ENCODE measurements at regions not wholly inside any gene's neighbourhood (a gene's known extent, or its start where the extent isn't known, plus 50 kb on each side); places are given as distances from the start of the nearest gene placed in this dataset.

- H2AFZ ChIP-seq (ENCODE audit: low read depth, low read length): no peak overlapping the region
- Mint-ChIP-seq H3K4me1 (ENCODE audit: low read depth, unreplicated experiment) (no peaks in the 10 kb centered on the region), H3K27me3 (ENCODE audit: low read depth, unreplicated experiment) (no peaks in the 10 kb centered on the region), H3K4me3 (ENCODE audit: unreplicated experiment) (no peak overlapping the region), H3K36me3 (ENCODE audit: low read depth, unreplicated experiment) (no peaks in the 10 kb centered on the region), H3K9me3 (ENCODE audit: unreplicated experiment) (peaks cover 2% of the 10 kb centered on the region), H3K27ac (ENCODE audit: unreplicated experiment) (no peak overlapping the region)
- no peaks in the 10 kb centered on the region for H3K79me2 ChIP-seq (ENCODE audit: insufficient read depth, low read length)
- H3K27me3 ChIP-seq (ENCODE audit: insufficient read depth, low read length): no peaks in the 10 kb centered on the region
- H3K36me3 ChIP-seq (ENCODE audit: insufficient read depth, low read length): no peaks in the 10 kb centered on the region
- H4K20me1 ChIP-seq (ENCODE audit: insufficient read depth, low read length): no peaks in the 10 kb centered on the region
- no peak overlapping the region for H3K4me3 ChIP-seq (ENCODE audit: insufficient read depth, low read depth, low read length)
- H3K9ac ChIP-seq (ENCODE audit: low read length): no peak overlapping the region
- H3K27ac ChIP-seq (ENCODE audit: low read depth, low read length): no peak overlapping the region
- H3K9me3 ChIP-seq (ENCODE audit: insufficient read depth, low read depth, low read length): no peaks in the 10 kb centered on the region
- DNase-seq (ENCODE audit: low read depth) (no peak), FAIRE-seq (no peak)
- TF ChIP-seq CTCF (IDR thresholded peaks at IDR 0.05; ENCODE audit: insufficient read depth, low read depth, low read length) (no peak), EZH2 (IDR thresholded peaks at IDR 0.05; ENCODE audit: insufficient read depth, low read length) (no peak)
- H3K4me1 ChIP-seq (ENCODE audit: insufficient read depth, low read length): no peaks in the 10 kb centered on the region
- no peak overlapping the region for H3K4me2 ChIP-seq (ENCODE audit: low read length)
Observed at GRCh38 chr10:10676972-10677371, 340.7 kb upstream of the CELF2 start.

- no peak overlapping the region for H3K27ac ChIP-seq (ENCODE audit: low read depth, low read length)
- Mint-ChIP-seq H3K27me3 (ENCODE audit: low read depth, unreplicated experiment) (no peaks in the 10 kb centered on the region), H3K4me1 (ENCODE audit: low read depth, unreplicated experiment) (no peaks in the 10 kb centered on the region), H3K4me3 (ENCODE audit: unreplicated experiment) (no peak overlapping the region), H3K9me3 (ENCODE audit: unreplicated experiment) (peaks cover 1% of the 10 kb centered on the region), H3K36me3 (ENCODE audit: low read depth, unreplicated experiment) (no peaks in the 10 kb centered on the region), H3K27ac (ENCODE audit: unreplicated experiment) (no peak overlapping the region)
- FAIRE-seq: peak; percentile 60
- H3K27me3 ChIP-seq (ENCODE audit: insufficient read depth, low read length): no peaks in the 10 kb centered on the region
- no peak overlapping the region for H3K4me2 ChIP-seq (ENCODE audit: low read length)
- H3K36me3 ChIP-seq (ENCODE audit: insufficient read depth, low read length): no peaks in the 10 kb centered on the region
- H3K4me1 ChIP-seq (ENCODE audit: insufficient read depth, low read length): no peaks in the 10 kb centered on the region
- DNase-seq (ENCODE audit: low read depth): peak; percentile 44
- TF ChIP-seq CTCF (IDR thresholded peaks at IDR 0.05; ENCODE audit: insufficient read depth, low read depth, low read length) (peak; percentile 59), EZH2 (IDR thresholded peaks at IDR 0.05; ENCODE audit: insufficient read depth, low read length) (no peak)
- no peak overlapping the region for H2AFZ ChIP-seq (ENCODE audit: low read depth, low read length)
- no peaks in the 10 kb centered on the region for H3K79me2 ChIP-seq (ENCODE audit: insufficient read depth, low read length)
- no peaks in the 10 kb centered on the region for H4K20me1 ChIP-seq (ENCODE audit: insufficient read depth, low read length)
- H3K9ac ChIP-seq (ENCODE audit: low read length): no peak overlapping the region
- H3K4me3 ChIP-seq (ENCODE audit: insufficient read depth, low read depth, low read length): no peak overlapping the region
- no peaks in the 10 kb centered on the region for H3K9me3 ChIP-seq (ENCODE audit: insufficient read depth, low read depth, low read length)
Observed at GRCh38 chr10:10677479-10677878, 340.2 kb upstream of the CELF2 start.

- H3K27me3 Mint-ChIP-seq (ENCODE audit: low read depth, unreplicated experiment): no peaks in the 10 kb centered on the region
- H3K36me3 Mint-ChIP-seq (ENCODE audit: low read depth, unreplicated experiment): no peaks in the 10 kb centered on the region
- Histone ChIP-seq H3K9me3 (ENCODE audit: insufficient read depth, low read depth, low read length) (no peaks in the 10 kb centered on the region), H3K9ac (ENCODE audit: low read length) (no peak overlapping the region), H3K27me3 (ENCODE audit: insufficient read depth, low read length) (no peaks in the 10 kb centered on the region), H2AFZ (ENCODE audit: low read depth, low read length) (no peak overlapping the region), H3K4me3 (ENCODE audit: insufficient read depth, low read depth, low read length) (no peak overlapping the region), H3K27ac (ENCODE audit: low read depth, low read length) (no peak overlapping the region), H4K20me1 (ENCODE audit: insufficient read depth, low read length) (no peaks in the 10 kb centered on the region), H3K4me1 (ENCODE audit: insufficient read depth, low read length) (no peaks in the 10 kb centered on the region), H3K79me2 (ENCODE audit: insufficient read depth, low read length) (no peaks in the 10 kb centered on the region), H3K36me3 (ENCODE audit: insufficient read depth, low read length) (no peaks in the 10 kb centered on the region), H3K4me2 (ENCODE audit: low read length) (no peak overlapping the region)
- H3K4me1 Mint-ChIP-seq (ENCODE audit: low read depth, unreplicated experiment): no peaks in the 10 kb centered on the region
- DNase-seq (ENCODE audit: low read depth) (no peak), FAIRE-seq (no peak)
- TF ChIP-seq CTCF (IDR thresholded peaks at IDR 0.05; ENCODE audit: insufficient read depth, low read depth, low read length): no peak
- no peak for TF ChIP-seq EZH2 (IDR thresholded peaks at IDR 0.05; ENCODE audit: insufficient read depth, low read length)
- no peaks in the 10 kb centered on the region for H3K9me3 Mint-ChIP-seq (ENCODE audit: unreplicated experiment)
- H3K27ac Mint-ChIP-seq (ENCODE audit: unreplicated experiment): no peak overlapping the region
- H3K4me3 Mint-ChIP-seq (ENCODE audit: unreplicated experiment): no peak overlapping the region
Observed at GRCh38 chr10:10680496-10680895, 337.2 kb upstream of the CELF2 start.
